ENCODE measurements at regions not wholly inside any gene's neighbourhood (a gene's known extent, or its start where the extent isn't known, plus 50 kb on each side); places are given as distances from the start of the nearest gene placed in this dataset.

GRCh38 chrX:101759000-101759399, 99.3 kb upstream of the ARMCX2 start:
- no peaks in the 10 kb centered on the region for H3K36me3 ChIP-seq (ENCODE audit: insufficient read depth in 1 of 2, low read depth in 1 of 2)
- H3K27ac ChIP-seq = no peak overlapping the region
- peak; percentile 49 for TF ChIP-seq CTCF (IDR thresholded peaks at IDR 0.05)
- H3K9me3 ChIP-seq = no peaks in the 10 kb centered on the region
- H3K4me3 ChIP-seq = no peak overlapping the region
- peak in 1 of 2 donors; percentile 47 for DNase-seq
- ATAC-seq = peak in 1 of 4 donors; percentile 61
- H3K4me1 ChIP-seq = no peaks in the 10 kb centered on the region
- 0 to 4% (median 0%) methylated on average over 1 of the region's 1 CpG for WGBS, 3 donors
- intact Hi-C loops (cut with DNase I) = loop anchor here in 1 of 2 donors (10.0 kb wide), 1 partner anchor 344 kb away; no protein-coding TSS in a partner anchor
- peaks cover 0 to 9% (median 0%) of the 10 kb centered on the region in 3 donors for H3K27me3 ChIP-seq (ENCODE audit: insufficient read depth in 3 of 3, low read length in 2 of 3)

DNA sequence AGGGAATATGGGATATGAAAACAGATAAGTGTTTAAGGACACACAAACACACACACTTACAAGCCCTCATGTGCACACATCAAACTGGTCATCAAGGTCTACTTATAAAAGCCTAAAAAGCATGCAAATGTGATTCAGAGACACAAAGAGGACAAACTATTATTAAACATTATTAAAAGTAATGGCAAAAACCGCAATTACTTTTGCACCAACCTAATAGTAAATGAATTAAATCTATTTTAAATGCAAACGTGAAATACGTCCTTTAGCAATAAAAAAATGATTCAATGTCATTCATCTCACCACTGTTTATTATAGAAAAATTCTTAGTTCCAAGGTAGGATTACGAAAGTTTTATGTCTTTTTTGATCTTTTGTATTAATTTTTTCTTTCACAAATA, 91.1 kb upstream of the ARMCX2 start:
- WGBS, 3 donors = 60 to 94% (median 91%) methylated on average over 4 of the region's 4 CpGs
- ATAC-seq = no peak

DNA sequence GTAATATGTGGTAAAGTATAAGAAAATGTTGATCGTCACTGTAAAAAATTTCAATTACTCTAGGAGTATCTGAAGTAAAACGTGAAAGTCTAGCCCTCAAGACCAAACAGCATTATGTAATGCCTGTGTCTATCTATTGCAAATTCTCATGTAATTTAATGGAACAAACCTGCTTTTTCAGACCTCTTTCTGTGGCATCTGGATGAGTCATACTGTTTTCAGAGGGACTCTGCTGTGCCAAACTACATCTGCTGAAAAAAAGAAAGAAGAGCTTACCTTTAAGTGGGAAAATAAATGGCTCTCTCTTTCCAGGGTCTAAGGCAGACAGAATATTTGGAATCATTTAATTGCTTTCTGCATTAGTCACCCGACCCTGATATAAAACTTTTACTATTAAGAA, 89.8 kb upstream of the ARMCX2 start:
- no peak for TF ChIP-seq CTCF (IDR thresholded peaks at IDR 0.05)
- no peaks in the 10 kb centered on the region for H3K36me3 ChIP-seq (ENCODE audit: insufficient read depth in 1 of 2, low read depth in 1 of 2)
- H3K27ac ChIP-seq = no peak overlapping the region
- H3K9me3 ChIP-seq = no peaks in the 10 kb centered on the region
- DNase-seq (no peak), ATAC-seq (no peak)
- no peaks in the 10 kb centered on the region for H3K4me1 ChIP-seq
- 29 to 64% (median 56%) methylated on average over 3 of the region's 3 CpGs for WGBS, 3 donors
- H3K4me3 ChIP-seq = no peak overlapping the region
- intact Hi-C loops (cut with DNase I) = no loop called here
- peaks cover 0 to 27% (median 0%) of the 10 kb centered on the region in 3 donors for H3K27me3 ChIP-seq (ENCODE audit: insufficient read depth in 3 of 3, low read length in 2 of 3)

More for the DNA sequence above, 91.1 kb upstream of the ARMCX2 start:
- H3K36me3 ChIP-seq (ENCODE audit: insufficient read depth in 1 of 2, low read depth in 1 of 2) = no peaks in the 10 kb centered on the region
- H3K27ac ChIP-seq = no peak overlapping the region
- H3K27me3 ChIP-seq (ENCODE audit: insufficient read depth in 3 of 3, low read length in 2 of 3) = peaks cover 0 to 25% (median 0%) of the 10 kb centered on the region in 3 donors
- no peaks in the 10 kb centered on the region for H3K4me1 ChIP-seq
- H3K4me3 ChIP-seq = no peak overlapping the region
- no peak for DNase-seq
- H3K9me3 ChIP-seq = no peaks in the 10 kb centered on the region
- intact Hi-C loops (cut with DNase I) = loop anchor here in 1 of 2 donors (10.0 kb wide), 1 partner anchor 336 kb away; no protein-coding TSS in a partner anchor
- TF ChIP-seq CTCF (IDR thresholded peaks at IDR 0.05) = no peak

- H3K4me1 ChIP-seq = no peaks in the 10 kb centered on the region
- intact Hi-C loops (cut with DNase I) = no loop called here
- no peak overlapping the region for H3K27ac ChIP-seq
- WGBS, 3 donors = 26 to 35% (median 27%) methylated on average over 3 of the region's 3 CpGs
- no peak overlapping the region for H3K4me3 ChIP-seq
- H3K27me3 ChIP-seq (ENCODE audit: insufficient read depth in 3 of 3, low read length in 2 of 3) = peaks cover 0 to 26% (median 0%) of the 10 kb centered on the region in 3 donors
- ATAC-seq (no peak), DNase-seq (no peak)
- no peaks in the 10 kb centered on the region for H3K9me3 ChIP-seq
- no peaks in the 10 kb centered on the region for H3K36me3 ChIP-seq (ENCODE audit: insufficient read depth in 1 of 2, low read depth in 1 of 2)
- no peak for TF ChIP-seq CTCF (IDR thresholded peaks at IDR 0.05)
Measured at GRCh38 chrX:101745046-101745445, 85.4 kb upstream of the ARMCX2 start.

DNA sequence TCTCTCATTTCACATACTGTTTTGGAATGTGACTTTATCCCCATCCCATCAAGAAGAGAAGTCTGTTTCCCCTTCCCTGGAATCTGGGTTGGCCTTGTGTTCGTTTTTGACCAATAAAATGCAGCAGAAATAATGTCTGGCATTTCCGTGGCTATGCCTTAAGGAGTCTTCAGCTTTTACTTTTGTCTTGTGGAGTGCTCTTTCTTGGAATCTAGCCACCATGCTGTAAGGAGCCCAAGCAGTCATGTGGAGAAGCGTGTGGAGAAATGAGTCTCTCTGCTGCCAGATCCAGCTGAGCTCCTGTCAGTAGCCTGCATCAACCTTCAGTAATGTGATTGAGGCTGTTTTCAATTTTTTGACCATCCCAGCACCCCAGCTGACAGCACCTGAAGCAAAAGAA, 84.4 kb upstream of the ARMCX2 start:
- intact Hi-C loops (cut with DNase I) = no loop called here
- Histone ChIP-seq H3K27ac (no peak overlapping the region), H3K36me3 (ENCODE audit: insufficient read depth in 1 of 2, low read depth in 1 of 2) (no peaks in the 10 kb centered on the region), H3K9me3 (no peaks in the 10 kb centered on the region), H3K4me3 (no peak overlapping the region), H3K27me3 (ENCODE audit: insufficient read depth in 3 of 3, low read length in 2 of 3) (peaks cover 0 to 20% (median 0%) of the 10 kb centered on the region in 3 donors), H3K4me1 (no peaks in the 10 kb centered on the region)
- no peak for DNase-seq
- WGBS, 3 donors = 32 to 58% (median 39%) methylated on average over 3 of the region's 3 CpGs
- ATAC-seq = no peak
- TF ChIP-seq CTCF (IDR thresholded peaks at IDR 0.05) = no peak
